ENCODE measurements at regions not wholly inside any gene's neighbourhood (a gene's known extent, or its start where the extent isn't known, plus 50 kb on each side); places are given as distances from the start of the nearest gene placed in this dataset.

DNA sequence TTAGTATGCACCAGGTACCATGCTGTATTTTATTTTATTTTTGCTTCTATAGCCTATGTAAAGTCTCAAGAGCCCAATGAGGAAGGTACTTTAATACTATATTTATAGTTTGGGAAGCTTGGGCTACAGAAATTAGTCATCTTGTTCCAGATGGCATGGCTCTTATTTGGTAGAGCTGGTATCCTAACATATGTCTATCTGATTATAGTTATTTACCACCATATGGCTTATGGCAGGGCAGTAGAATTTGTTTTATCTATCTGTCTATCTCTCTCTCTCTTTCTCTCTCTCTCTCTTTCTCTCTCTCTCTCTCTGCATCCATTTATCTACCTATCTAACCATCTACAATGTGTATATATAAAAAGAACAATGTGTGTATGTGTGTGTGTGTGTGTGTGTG is 1293.7 kb upstream of the SLC39A10 start:
- no peaks in the 10 kb centered on the region for H3K36me3 ChIP-seq (ENCODE audit: control insufficient read depth in 2 of 2, extremely low read depth in 1 of 2, insufficient read depth in 2 of 2, low read length in 2 of 2)
- POLR2A ChIA-PET, result no interaction called here
- H3K27me3 ChIP-seq (ENCODE audit: control insufficient read depth in 2 of 2, insufficient read depth in 2 of 2, low read length in 2 of 2), result no peaks in the 10 kb centered on the region
- no peak overlapping the region for H3K9ac ChIP-seq (replicated peaks; ENCODE audit: extremely low read depth, insufficient read depth, low read length)
- dilution Hi-C loops (cut with MboI; ENCODE audit: extremely low pct_ligation_motif_present, low sequenced_read_pairs), result no loop called here
- CTCF ChIA-PET, result no interaction called here
- H3K79me2 ChIP-seq (ENCODE audit: control insufficient read depth, insufficient read depth, low read length), result no peaks in the 10 kb centered on the region
- no peak for TF ChIP-seq POLR2A (IDR thresholded peaks at IDR 0.05; ENCODE audit: low read depth, low read length)
- TF ChIP-seq MYC (IDR thresholded peaks at IDR 0.05; ENCODE audit: low read depth, low read length), result no peak
- TF ChIP-seq FOS (IDR thresholded peaks at IDR 0.05; ENCODE audit: borderline replicate concordance, insufficient read depth, low read length), result no peak
- DNase-seq (ENCODE audit: low read depth, low spot score) (no peak), FAIRE-seq (no peak)
- H3K4me1 ChIP-seq (ENCODE audit: control insufficient read depth, extremely low read depth, insufficient read depth, low read length), result no peaks in the 10 kb centered on the region
- H3K9me3 ChIP-seq (replicated peaks; ENCODE audit: control insufficient read depth, insufficient read depth, low read length), result no peaks in the 10 kb centered on the region
- H4K20me1 ChIP-seq (replicated peaks; ENCODE audit: control insufficient read depth, extremely low read depth, insufficient read depth, low read length), result no peaks in the 10 kb centered on the region
- no TSS peak for BruUV-seq (replicated peaks)
- intact Hi-C loops (cut with micrococcal nuclease), result no loop called here
- H3K27ac ChIP-seq (ENCODE audit: insufficient read depth, low read depth, low read length), result no peak overlapping the region
- H3K4me3 ChIP-seq (replicated peaks in 1 of 3; ENCODE audit: insufficient read depth in 1 of 3, low read depth in 1 of 3, low read length in 3 of 3), result no peak overlapping the region
- no peak overlapping the region for H3K4me2 ChIP-seq (ENCODE audit: insufficient read depth, low read length)
- H3K9me1 ChIP-seq (replicated peaks; ENCODE audit: control insufficient read depth, extremely low read depth, insufficient read depth, low read length), result no peaks in the 10 kb centered on the region
- no peak overlapping the region for H2AFZ ChIP-seq (ENCODE audit: low read depth, low read length)

DNA sequence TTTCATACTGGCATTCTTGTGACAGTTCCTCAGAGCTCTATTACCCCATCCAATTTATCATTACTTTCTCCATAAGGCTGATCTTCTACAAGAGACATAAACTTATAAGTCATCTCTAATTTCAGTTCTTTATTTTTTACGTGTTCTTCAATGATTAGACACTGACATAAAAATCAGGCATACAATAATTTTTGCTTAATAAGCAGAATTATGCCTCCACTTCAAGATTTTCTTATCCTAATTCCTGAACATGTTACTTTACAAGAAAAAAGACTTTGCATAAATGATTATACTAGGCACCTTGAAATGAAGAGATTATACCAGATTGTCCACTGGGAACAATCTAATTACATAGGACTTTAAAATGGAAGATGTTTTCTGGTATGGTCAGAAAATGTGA is 1304.5 kb upstream of the SLC39A10 start:
- Histone ChIP-seq H3K9me1 (replicated peaks; ENCODE audit: control insufficient read depth, extremely low read depth, insufficient read depth, low read length) (no peaks in the 10 kb centered on the region), H3K9me3 (replicated peaks; ENCODE audit: control insufficient read depth, insufficient read depth, low read length) (no peaks in the 10 kb centered on the region), H3K36me3 (ENCODE audit: control insufficient read depth in 2 of 2, extremely low read depth in 1 of 2, insufficient read depth in 2 of 2, low read length in 2 of 2) (no peaks in the 10 kb centered on the region), H2AFZ (ENCODE audit: low read depth, low read length) (no peak overlapping the region), H3K4me1 (ENCODE audit: control insufficient read depth, extremely low read depth, insufficient read depth, low read length) (no peaks in the 10 kb centered on the region), H3K4me2 (ENCODE audit: insufficient read depth, low read length) (no peak overlapping the region), H3K27me3 (ENCODE audit: control insufficient read depth in 2 of 2, insufficient read depth in 2 of 2, low read length in 2 of 2) (no peaks in the 10 kb centered on the region), H3K4me3 (replicated peaks in 1 of 3; ENCODE audit: insufficient read depth in 1 of 3, low read depth in 1 of 3, low read length in 3 of 3) (no peak overlapping the region), H3K9ac (replicated peaks; ENCODE audit: extremely low read depth, insufficient read depth, low read length) (no peak overlapping the region), H3K27ac (ENCODE audit: insufficient read depth, low read depth, low read length) (no peak overlapping the region), H4K20me1 (replicated peaks; ENCODE audit: control insufficient read depth, extremely low read depth, insufficient read depth, low read length) (no peaks in the 10 kb centered on the region), H3K79me2 (ENCODE audit: control insufficient read depth, insufficient read depth, low read length) (no peaks in the 10 kb centered on the region)
- TF ChIP-seq, protein P1, sequence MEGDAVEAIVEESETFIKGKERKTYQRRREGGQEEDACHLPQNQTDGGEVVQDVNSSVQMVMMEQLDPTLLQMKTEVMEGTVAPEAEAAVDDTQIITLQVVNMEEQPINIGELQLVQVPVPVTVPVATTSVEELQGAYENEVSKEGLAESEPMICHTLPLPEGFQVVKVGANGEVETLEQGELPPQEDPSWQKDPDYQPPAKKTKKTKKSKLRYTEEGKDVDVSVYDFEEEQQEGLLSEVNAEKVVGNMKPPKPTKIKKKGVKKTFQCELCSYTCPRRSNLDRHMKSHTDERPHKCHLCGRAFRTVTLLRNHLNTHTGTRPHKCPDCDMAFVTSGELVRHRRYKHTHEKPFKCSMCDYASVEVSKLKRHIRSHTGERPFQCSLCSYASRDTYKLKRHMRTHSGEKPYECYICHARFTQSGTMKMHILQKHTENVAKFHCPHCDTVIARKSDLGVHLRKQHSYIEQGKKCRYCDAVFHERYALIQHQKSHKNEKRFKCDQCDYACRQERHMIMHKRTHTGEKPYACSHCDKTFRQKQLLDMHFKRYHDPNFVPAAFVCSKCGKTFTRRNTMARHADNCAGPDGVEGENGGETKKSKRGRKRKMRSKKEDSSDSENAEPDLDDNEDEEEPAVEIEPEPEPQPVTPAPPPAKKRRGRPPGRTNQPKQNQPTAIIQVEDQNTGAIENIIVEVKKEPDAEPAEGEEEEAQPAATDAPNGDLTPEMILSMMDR (IDR thresholded peaks at IDR 0.05; ENCODE audit: extremely low read depth in 1 of 2, insufficient read depth in 1 of 2, low read depth in 1 of 2, low read length in 2 of 2), result no peak
- POLR2A ChIA-PET, result no interaction called here
- intact Hi-C loops (cut with micrococcal nuclease), result no loop called here
- CTCF ChIA-PET, result no interaction called here
- DNase-seq (ENCODE audit: low read depth, low spot score) (no peak), FAIRE-seq (no peak)
- dilution Hi-C loops (cut with MboI; ENCODE audit: extremely low pct_ligation_motif_present, low sequenced_read_pairs), result no loop called here
- no TSS peak for BruUV-seq (replicated peaks)

All from endothelial cell of umbilical vein (primary cell).